NCI-H1694 (cell line): ENCODE measurements at regions not wholly inside any gene's neighbourhood (a gene's known extent, or its start where the extent isn't known, plus 50 kb on each side); places are given as distances from the start of the nearest gene placed in this dataset.

ENCODE experiments used
- DNase-seq: peaks from one replicate; lab custom pipeline; 2025; lab: John Stamatoyannopoulos, UW

DNA sequence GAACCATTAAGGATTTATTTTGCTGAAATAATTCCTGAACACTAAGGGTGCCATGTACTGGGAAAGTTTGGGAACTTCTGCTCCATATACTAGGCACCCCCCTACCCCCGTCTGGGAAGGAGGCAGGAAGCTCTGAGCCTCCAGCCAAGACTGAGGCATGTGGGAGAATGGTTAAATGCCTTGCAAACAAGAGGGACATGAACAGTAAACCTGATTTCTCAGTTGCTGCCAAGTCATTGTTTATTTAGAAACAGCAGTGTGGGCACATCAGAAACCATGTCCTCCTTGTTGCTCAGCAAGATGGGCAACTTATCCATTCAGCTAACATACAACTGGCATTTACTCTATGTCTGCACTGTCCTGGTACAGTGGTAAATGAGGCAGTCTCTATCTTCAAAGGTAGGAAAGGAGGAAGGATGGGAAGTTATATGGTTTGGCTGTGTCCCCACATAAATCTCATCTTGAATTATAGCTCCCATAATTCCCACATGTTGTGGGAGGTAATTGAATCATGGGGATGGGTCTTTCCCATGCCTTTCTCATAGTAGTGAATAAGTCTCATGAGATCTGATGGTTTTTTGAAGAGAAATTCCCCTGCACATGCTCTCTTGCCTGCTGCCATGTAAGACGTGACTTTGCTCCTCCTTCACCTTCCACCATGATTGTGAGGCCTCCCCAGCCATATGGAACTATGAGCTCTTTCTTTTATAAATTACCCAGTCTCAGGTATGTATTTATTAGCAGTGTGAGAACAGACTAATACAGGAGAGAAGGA, 459.1 kb downstream of the MIAT start:
- DNase-seq, result no peak

DNA sequence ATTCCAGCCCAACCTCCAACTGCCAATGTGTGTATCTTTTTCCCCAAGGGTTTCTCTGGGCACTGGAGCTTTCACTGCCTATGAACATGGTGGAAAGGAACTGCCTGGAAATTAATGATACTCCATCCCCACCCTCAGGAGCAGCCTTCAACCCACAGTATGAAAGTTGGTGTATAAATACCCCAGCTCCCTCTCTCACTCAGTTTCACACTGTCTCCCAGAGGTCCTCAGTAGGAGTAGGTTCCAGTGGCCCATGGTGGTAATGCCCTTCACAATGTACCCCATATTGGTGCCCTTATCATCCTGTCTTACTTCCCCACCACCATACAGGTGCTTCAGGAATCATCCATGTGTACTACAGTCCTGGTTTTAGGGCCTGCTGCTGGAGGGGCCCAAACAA, 462.6 kb downstream of the MIAT start:
- no peak for DNase-seq

DNA sequence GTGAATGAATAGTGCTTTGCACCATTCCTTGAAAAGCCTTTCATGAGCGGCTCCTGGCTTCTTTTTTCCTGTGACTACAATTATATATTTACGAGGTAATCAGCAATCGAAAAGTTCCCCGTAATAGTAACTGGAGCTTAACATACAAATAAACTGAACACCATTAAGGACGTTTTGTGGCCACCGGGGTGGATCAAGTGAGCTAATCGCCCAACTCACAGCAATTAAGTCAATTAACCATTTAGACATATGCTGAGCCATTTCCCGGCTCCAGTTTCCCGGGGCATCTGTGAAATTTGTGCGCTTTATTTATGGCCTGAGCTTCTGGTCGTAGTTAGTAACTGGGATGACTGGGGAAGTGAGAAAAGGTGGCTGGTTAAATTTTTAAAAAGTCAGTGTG, 465.2 kb downstream of the MIAT start:
- peak; percentile 33 for DNase-seq

GRCh38 chr22:27123880-27124279, 466.5 kb downstream of the MIAT start:
- no peak for DNase-seq

- DNase-seq, result peak; percentile 74
Observed at GRCh38 chr22:27124351-27124966, 467.1 kb downstream of the MIAT start.

DNA sequence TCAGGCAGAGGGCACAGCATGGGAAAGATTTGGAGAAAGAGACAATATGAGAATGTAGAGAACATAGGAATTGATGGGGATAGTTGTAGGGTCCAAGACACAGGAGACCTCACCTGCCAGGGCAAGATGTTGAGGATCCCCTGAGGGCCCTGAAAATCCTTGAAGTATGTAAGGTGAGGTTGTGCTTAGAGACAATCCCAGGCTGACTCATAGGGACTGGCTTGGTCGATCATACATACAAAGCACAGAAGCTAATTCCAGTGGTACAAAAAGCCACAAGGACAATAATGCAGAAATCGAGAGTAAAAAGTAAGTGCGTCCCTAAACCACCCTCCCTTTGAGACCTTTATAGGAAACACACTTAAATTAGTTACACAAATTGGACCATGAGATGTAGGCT, 468.2 kb downstream of the MIAT start:
- DNase-seq, result no peak

- no peak for DNase-seq
Observed at GRCh38 chr22:27127911-27128310, 470.5 kb downstream of the MIAT start.

GRCh38 chr22:27128461-27129085, 471.2 kb downstream of the MIAT start:
- DNase-seq, result no peak

GRCh38 chr22:27129266-27129665, 471.9 kb downstream of the MIAT start:
- DNase-seq, result no peak

- DNase-seq, result no peak
Observed at GRCh38 chr22:27130906-27131305, 473.5 kb downstream of the MIAT start.

DNA sequence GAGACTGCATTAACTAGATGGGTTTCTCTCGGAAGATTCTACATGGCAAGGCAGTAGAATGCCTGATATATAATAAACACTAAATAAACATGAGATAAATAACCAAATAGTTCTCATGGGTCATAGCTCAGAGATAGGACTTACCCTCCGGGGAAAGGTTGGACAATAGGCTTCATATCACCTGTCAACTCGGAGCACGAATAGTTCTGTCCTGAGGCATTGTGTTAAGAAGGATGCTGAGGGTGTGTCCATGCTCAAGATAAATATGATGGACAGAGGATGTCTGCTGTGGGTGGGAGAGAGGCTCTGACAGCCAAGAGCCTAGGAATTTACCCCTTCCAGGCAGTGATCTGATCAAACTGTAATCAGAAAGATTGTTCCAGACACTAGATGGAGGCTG, 474.0 kb downstream of the MIAT start:
- DNase-seq, result no peak

GRCh38 chr22:27132400-27132799, 475.0 kb downstream of the MIAT start:
- no peak for DNase-seq

DNA sequence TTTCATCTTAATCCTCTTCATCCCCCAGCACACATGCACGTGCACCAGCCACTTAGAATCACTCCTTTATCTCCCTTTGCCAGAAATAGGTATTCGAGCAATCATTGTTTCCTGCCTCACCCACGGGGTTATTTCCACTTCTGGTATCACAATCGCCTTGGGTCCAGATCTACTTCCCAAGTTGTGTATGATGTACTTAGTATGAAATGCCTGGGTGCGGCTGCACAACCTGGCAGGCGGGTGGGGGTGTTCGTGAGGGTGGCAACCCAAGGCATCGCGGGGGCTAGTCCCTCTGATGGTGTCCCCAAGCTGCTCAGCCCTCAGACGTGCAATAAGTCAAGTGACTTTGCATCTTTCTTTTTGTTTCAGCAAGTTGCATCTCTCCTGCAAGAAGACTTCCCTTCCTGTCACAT, 475.6 kb downstream of the MIAT start:
- DNase-seq, result no peak

GRCh38 chr22:27133681-27134314, 476.4 kb downstream of the MIAT start:
- no peak for DNase-seq

- no peak for DNase-seq
Observed at GRCh38 chr22:27134315-27134701, 476.9 kb downstream of the MIAT start.

DNA sequence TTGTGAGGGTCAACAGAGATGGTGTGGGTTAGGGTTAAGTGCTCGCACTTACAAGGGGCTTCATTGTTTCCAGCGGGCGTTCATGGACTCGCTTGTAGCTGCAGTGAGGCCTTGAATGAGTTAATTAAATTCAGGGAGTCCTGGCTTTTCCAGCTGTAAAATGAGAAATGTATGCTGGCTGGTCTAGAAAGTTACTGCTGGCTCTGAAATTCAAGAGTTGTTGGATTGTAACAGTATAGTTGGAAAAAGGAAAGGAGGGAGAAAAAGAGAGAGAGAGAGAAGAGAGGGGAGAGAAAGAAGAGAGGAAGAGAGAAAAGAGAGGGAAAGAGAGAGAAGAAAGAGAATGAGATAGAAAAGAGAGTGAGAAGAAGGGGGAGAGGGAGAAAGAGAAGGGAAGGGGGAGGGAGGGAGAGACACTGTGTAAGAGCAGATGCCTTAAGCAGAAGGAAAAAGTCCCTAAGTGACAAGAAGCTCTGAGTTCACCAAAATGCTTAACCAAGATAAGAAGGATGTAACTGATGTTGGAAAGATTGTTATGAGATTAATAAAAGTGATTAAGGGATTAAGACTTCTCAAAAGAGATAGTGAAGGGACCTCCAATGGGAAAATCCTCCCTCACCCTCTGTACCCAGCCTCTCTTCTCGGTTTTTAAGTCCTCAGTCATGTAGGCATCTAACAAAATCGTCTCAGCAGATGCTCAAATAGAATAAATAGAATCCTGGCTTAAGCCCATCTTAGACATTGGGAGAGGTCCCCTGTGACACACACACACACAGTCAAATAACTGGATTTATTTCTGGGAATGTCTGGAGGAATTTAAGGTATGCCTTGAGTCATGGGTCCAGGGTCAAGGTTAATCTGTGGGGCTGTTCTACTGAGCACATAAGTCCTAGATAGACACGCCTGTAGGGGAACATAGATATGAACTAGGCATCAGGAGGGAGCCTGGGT, 477.9 kb downstream of the MIAT start:
- no peak for DNase-seq

DNA sequence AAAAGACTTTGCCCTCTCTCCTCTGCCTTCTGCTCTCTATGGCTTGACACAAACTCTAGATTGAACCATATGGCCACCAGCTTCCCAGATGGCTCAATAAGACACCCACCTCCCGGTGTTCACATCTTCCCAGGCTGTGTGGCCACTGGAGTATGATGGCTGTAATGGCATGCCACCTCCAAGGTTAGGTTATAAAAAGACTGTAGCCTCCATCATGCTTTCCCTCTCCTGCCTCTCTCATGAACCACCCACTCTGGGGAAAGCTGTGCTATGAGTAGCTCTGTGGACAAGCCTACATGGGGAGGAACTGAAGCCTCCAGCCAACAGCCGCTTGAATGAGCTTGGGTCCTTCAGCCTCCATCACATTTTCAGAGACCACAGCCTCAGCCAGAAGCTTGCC, 479.2 kb downstream of the MIAT start:
- DNase-seq, result no peak

- DNase-seq, result peak; percentile 44
Observed at GRCh38 chr22:27137871-27138337, 480.5 kb downstream of the MIAT start.

DNA sequence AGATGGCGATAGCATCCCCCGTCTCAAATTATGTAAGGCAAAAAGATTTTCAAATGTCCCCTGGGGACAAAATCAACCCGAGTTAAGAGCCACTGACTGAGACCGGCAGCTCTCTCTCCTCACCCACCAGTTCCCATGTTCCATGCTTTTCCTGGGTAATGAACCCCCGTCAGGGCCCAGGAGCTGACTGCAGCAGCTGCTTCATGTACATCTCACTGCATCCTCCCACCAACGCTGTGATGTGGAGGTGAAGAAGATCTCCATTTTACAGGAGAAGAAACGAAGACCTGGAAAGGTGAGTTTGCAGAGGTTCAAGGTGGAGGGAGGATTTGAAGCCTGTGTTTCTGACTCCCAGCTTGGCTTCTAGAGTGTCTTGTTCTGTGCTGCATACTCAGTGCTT, 481.1 kb downstream of the MIAT start:
- DNase-seq, result no peak

- no peak for DNase-seq
Observed at GRCh38 chr22:27139935-27140511, 482.6 kb downstream of the MIAT start.

DNA sequence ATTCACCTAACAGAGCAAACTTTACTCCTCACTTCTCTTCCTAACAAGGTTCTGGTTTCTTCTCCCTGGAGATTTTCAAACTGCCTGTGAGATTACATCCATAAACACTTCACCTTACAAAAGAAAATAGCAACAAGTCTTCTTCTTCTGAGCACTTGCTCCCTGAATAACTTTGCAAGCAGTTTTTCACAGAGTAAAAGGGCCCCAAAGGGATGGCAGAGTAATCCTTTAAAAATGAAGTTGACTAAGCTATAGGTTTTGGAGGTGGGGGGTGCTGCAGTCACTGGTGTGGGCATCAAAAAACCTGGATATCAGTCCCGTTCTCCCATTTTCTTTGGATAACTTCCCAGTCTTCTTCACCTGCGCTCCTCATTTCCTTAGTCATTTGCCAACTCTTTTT, 484.9 kb downstream of the MIAT start:
- DNase-seq, result no peak
